ENCODE measurements at regions not wholly inside any gene's neighbourhood (a gene's known extent, or its start where the extent isn't known, plus 50 kb on each side); places are given as distances from the start of the nearest gene placed in this dataset.
A peak's percentile ranks its signal among the peaks of the same experiment; 100 is the strongest.

DNA sequence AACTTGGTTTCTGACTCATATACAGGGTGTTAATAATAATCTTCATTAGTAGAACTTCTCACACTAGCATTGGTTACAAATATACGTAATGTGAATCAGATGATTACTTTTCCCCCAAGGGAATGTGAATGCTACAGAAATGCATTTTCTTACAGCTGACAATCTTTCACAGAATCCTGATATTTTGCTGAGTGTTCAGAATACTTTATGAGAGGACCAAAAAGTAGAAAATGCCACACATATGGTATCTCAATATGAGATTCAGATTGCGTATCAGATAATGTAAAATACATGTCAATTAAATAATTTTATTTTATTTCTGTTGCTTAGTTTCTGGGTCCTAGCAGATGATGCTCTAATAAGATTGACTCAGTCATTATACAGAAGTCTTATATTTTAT lies 979.9 kb upstream of the GBE1 start:
- no peak for TF ChIP-seq ZNF302 (CRISPR knock-in tag; IDR thresholded peaks at IDR 0.05)
- TF ChIP-seq ZFP36 (IDR thresholded peaks at IDR 0.05; ENCODE audit: borderline replicate concordance, partially characterized antibody) = no peak
- no peak for TF ChIP-seq GATA3 (IDR thresholded peaks at IDR 0.05; ENCODE audit: borderline replicate concordance)
- peak; percentile 46 for TF ChIP-seq MAFK (IDR thresholded peaks at IDR 0.05; ENCODE audit: partially characterized antibody)
- no peak for TF ChIP-seq TFCP2L1 (CRISPR knock-in tag; IDR thresholded peaks at IDR 0.05)
- no peak for TF ChIP-seq BHLHE40 (IDR thresholded peaks at IDR 0.05; ENCODE audit: low read depth, low read length)
- WGBS (ENCODE audit: missing lambda C conversion rate) = 41% methylated on average over 2 of the region's 2 CpGs
- no peak for ATAC-seq
- POLR2A ChIA-PET = no interaction called here
- CTCF ChIA-PET = no interaction called here
- H3K4me2 ChIP-seq = no peak overlapping the region
- no peak overlapping the region for H3K4me3 ChIP-seq
- DNase-seq (ENCODE audit: low read depth in 1 of 2, low spot score in 1 of 2) = no peak
- H3K27ac ChIP-seq = no peak overlapping the region
- no peaks in the 10 kb centered on the region for H3K9me3 ChIP-seq
- FAIRE-seq = no peak
- no peaks in the 10 kb centered on the region for H3K4me1 ChIP-seq

DNA sequence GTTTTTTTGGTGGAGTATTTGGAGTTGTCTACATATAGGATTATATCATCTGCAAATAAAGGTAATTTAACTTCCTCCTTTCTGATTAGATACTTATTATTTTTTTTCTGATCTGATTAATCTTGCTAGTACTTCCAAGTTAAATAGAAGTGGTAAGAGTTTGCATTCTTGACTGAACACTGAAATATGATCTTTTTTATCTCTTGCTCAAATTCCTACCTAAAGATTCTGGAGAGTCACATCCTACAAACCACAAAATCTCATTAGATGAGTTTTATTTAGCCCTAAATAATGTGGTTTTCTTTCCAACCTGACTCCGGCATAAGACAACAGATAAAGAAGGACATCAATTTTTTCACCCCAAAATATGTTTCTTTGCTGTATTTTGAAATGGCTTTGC lies 977.9 kb upstream of the GBE1 start:
- Histone ChIP-seq H3K4me2 (no peak overlapping the region), H3K27ac (no peak overlapping the region), H3K4me1 (no peaks in the 10 kb centered on the region), H3K4me3 (no peak overlapping the region), H3K9me3 (no peaks in the 10 kb centered on the region)
- ATAC-seq (no peak), DNase-seq (ENCODE audit: low read depth in 1 of 2, low spot score in 1 of 2) (no peak), FAIRE-seq (no peak)
- TF ChIP-seq FOSL2 (IDR thresholded peaks at IDR 0.05) (no peak), FOSL2 (CRISPR knock-in tag; IDR thresholded peaks at IDR 0.05) (no peak), EP300 (IDR thresholded peaks at IDR 0.05) (no peak), TP53 (CRISPR knock-in tag; IDR thresholded peaks at IDR 0.05) (no peak), EHF (CRISPR knock-in tag; IDR thresholded peaks at IDR 0.05) (no peak)
- WGBS (ENCODE audit: missing lambda C conversion rate) = 29% methylated on average over 1 of the region's 1 CpG
- ChIA-PET POLR2A (no interaction called here), CTCF (no interaction called here)

DNA sequence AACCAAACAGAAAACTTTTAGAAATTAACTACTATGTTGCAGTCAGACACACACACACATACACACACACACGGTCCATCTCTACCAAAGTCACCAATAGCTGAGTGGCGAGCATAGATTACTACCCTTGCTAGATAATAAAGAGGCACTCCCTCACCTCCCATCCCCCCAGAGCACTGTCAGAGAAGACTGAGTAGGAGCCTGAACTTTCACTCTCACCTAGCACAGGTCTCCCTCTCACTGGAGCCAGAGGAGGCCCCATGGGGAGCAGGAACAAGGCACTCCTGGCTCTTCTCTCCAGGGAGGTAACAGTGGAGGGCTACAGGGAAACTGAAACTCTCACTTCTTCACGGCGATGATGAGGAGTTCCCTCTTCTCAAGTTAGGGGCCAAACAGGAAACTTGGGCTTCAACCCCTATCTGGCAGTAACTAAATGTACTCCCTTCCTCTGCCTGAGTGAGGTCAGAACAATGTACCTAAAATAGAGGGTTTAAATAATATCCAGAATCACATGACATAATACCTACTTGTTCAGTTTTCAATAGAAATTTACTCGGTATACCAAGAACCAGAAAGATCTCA lies 975.3 kb upstream of the GBE1 start:
- ChIA-PET CTCF (no interaction called here), POLR2A (no interaction called here)
- Histone ChIP-seq H3K4me2 (no peak overlapping the region), H3K9me3 (no peaks in the 10 kb centered on the region), H3K4me3 (no peak overlapping the region), H3K4me1 (no peaks in the 10 kb centered on the region), H3K27ac (no peak overlapping the region)
- TF ChIP-seq GATA3 (IDR thresholded peaks at IDR 0.05; ENCODE audit: borderline replicate concordance) (no peak), ZFP36 (IDR thresholded peaks at IDR 0.05; ENCODE audit: borderline replicate concordance, partially characterized antibody) (no peak), POLR2AphosphoS2 (conservative IDR thresholded peaks at IDR 0.05; ENCODE audit: low read length) (no peak), MYC (IDR thresholded peaks at IDR 0.05; ENCODE audit: borderline replicate concordance, low read length) (no peak), TFCP2L1 (CRISPR knock-in tag; IDR thresholded peaks at IDR 0.05) (no peak), NPAS2 (CRISPR knock-in tag; IDR thresholded peaks at IDR 0.05; ENCODE audit: borderline replicate concordance) (no peak), FOSB (CRISPR knock-in tag; IDR thresholded peaks at IDR 0.05) (no peak), TP53 (CRISPR knock-in tag; IDR thresholded peaks at IDR 0.05) (no peak), POLR2A (IDR thresholded peaks at IDR 0.05; ENCODE audit: low read length) (no peak), E2F6 (IDR thresholded peaks at IDR 0.05; ENCODE audit: borderline replicate concordance, low read depth) (no peak), SMC3 (IDR thresholded peaks at IDR 0.05) (no peak), PHF8 (IDR thresholded peaks at IDR 0.05; ENCODE audit: borderline replicate concordance, low read depth) (no peak), RFX5 (IDR thresholded peaks at IDR 0.05) (no peak), KDM1A (IDR thresholded peaks at IDR 0.05; ENCODE audit: low read depth) (no peak)
- TF ChIP-seq, protein P1, sequence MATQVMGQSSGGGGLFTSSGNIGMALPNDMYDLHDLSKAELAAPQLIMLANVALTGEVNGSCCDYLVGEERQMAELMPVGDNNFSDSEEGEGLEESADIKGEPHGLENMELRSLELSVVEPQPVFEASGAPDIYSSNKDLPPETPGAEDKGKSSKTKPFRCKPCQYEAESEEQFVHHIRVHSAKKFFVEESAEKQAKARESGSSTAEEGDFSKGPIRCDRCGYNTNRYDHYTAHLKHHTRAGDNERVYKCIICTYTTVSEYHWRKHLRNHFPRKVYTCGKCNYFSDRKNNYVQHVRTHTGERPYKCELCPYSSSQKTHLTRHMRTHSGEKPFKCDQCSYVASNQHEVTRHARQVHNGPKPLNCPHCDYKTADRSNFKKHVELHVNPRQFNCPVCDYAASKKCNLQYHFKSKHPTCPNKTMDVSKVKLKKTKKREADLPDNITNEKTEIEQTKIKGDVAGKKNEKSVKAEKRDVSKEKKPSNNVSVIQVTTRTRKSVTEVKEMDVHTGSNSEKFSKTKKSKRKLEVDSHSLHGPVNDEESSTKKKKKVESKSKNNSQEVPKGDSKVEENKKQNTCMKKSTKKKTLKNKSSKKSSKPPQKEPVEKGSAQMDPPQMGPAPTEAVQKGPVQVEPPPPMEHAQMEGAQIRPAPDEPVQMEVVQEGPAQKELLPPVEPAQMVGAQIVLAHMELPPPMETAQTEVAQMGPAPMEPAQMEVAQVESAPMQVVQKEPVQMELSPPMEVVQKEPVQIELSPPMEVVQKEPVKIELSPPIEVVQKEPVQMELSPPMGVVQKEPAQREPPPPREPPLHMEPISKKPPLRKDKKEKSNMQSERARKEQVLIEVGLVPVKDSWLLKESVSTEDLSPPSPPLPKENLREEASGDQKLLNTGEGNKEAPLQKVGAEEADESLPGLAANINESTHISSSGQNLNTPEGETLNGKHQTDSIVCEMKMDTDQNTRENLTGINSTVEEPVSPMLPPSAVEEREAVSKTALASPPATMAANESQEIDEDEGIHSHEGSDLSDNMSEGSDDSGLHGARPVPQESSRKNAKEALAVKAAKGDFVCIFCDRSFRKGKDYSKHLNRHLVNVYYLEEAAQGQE (IDR thresholded peaks at IDR 0.05) = no peak
- TF ChIP-seq, protein P2, sequence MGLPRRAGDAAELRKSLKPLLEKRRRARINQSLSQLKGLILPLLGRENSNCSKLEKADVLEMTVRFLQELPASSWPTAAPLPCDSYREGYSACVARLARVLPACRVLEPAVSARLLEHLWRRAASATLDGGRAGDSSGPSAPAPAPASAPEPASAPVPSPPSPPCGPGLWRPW (IDR thresholded peaks at IDR 0.05) = no peak
- ATAC-seq (no peak), DNase-seq (ENCODE audit: low read depth in 1 of 2, low spot score in 1 of 2) (no peak), FAIRE-seq (no peak)
- 32% methylated on average over 5 of the region's 5 CpGs for WGBS (ENCODE audit: missing lambda C conversion rate)
